Cardiac fibroblast (primary cell): ENCODE measurements at regions not wholly inside any gene's neighbourhood (a gene's known extent, or its start where the extent isn't known, plus 50 kb on each side); places are given as distances from the start of the nearest gene placed in this dataset.
"Not testable (repeated sequence)": the region's sequence is repeated elsewhere in the genome, so short reads cannot be mapped to it uniquely, and the experiment has no call there.

ENCODE experiments used
- DNase-seq, 2 donors: peaks; one replicate each; pipeline versions ENCODE4 v3.0.0 to v3.0.0-alpha.2; 2010; ENCODE audit warnings: low read depth in 2 of 2
- H3K4me3 ChIP-seq, 2 donors: replicated peaks in 1 of 2; 1 replicate in 1 of 2; 2 replicates in 1 of 2; pipeline ENCODE4 v1.5.1; 2011; ENCODE audit warnings: low read depth in 2 of 2, low read length in 2 of 2, mild to moderate bottlenecking in 2 of 2, moderate library complexity in 1 of 2
- CTCF ChIP-seq: IDR thresholded peaks from one replicate; pipeline ENCODE4 v1.5.1; 2011; ENCODE audit warnings: low read depth, mild to moderate bottlenecking, low read length, inconsistent platforms

GRCh38 chr5:166909926-166910325, 1381.5 kb upstream of the WWC1 start:
- H3K4me3 ChIP-seq, result no peak overlapping the region
- DNase-seq, result no peak
- TF ChIP-seq CTCF, result no peak

GRCh38 chr5:166910995-166911394, 1380.5 kb upstream of the WWC1 start:
- H3K4me3 ChIP-seq, result no peak overlapping the region
- no peak for DNase-seq
- no peak for TF ChIP-seq CTCF

GRCh38 chr5:166916021-166916420, 1375.4 kb upstream of the WWC1 start:
- no peak overlapping the region for H3K4me3 ChIP-seq
- DNase-seq, result no peak
- no peak for TF ChIP-seq CTCF

GRCh38 chr5:166926138-166926537, 1365.3 kb upstream of the WWC1 start:
- no peak for DNase-seq
- no peak overlapping the region for H3K4me3 ChIP-seq
- TF ChIP-seq CTCF, result no peak

- not testable (repeated sequence) for H3K4me3 ChIP-seq, DNase-seq
Measured at GRCh38 chr5:166926806-166927475, 1364.5 kb upstream of the WWC1 start.

GRCh38 chr5:166936351-166936750, 1355.1 kb upstream of the WWC1 start:
- TF ChIP-seq CTCF, result no peak
- DNase-seq, result no peak
- no peak overlapping the region for H3K4me3 ChIP-seq

- DNase-seq, result no peak
- TF ChIP-seq CTCF, result no peak
- no peak overlapping the region for H3K4me3 ChIP-seq
Measured at GRCh38 chr5:166938071-166938470, 1353.4 kb upstream of the WWC1 start.
